Pulmonary artery endothelial cell (primary cell): ENCODE measurements at regions not wholly inside any gene's neighbourhood (a gene's known extent, or its start where the extent isn't known, plus 50 kb on each side); places are given as distances from the start of the nearest gene placed in this dataset.

Experiments used
- DNase-seq: peaks from one replicate; pipeline ENCODE4 v3.0.0-alpha.2; 2011; ENCODE audit warnings: low read depth, low spot score

DNA sequence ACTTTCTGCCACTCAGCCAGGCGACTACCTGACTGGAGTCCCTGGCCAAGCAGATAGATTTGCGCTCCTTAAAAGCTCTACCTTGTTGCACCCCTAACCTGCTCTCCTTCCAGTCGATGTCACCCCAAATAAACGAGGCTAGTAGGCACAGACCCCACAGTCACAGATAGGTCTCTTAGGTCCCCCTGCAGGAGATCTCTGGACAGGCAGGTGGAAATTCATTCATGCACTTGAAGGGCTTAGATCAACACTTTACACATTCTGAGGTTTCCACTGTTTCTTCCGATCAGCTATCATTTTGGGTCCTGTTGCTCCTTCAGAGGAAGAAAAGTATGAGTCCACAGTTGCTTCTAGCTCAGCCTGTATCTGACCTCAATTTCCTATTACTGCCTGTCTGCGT lies 272.6 kb upstream of the FMN2 start:
- no peak for DNase-seq

DNA sequence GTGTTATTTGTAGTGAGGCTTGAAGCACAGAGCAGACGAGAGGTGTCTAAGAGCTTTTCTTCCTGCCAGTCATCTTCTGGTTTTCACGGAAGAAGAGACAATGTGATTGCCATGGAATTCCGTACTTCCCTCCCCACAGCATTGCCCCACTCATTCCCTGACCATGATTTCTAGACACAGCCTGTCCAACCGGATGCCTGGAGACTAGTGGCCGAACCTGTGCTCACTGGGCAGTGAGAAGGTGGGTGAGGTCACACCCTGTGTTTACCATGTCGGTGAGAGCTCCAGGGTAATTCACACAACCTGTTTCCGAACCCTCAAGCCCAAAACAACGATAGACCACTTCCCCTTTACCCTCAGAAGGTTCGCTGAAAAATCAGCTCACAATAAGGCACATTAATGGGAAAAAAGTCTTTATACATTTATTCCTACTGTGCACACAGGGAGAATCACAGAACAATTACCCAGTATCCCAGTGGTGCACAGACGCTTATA lies 271.9 kb upstream of the FMN2 start:
- DNase-seq, result no peak

DNA sequence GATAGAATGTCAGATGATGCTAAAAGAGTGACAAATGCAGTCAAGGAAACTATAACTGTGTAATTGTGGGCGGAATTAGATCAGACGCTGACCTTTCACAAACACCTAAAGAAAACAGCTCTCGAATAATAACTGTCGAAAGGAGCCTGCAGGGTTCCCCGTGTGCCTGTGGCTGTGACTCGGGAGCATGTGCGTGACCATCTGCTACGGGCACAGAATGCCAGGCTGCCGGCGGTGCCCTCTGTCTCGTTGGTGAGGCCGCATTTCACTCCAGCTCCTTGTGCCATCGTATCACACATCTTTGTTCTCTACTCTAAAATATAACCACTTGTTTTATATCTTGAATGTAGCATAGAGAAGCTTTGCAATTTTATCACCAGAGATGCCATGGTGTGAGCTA lies 267.8 kb upstream of the FMN2 start:
- DNase-seq, result no peak

GRCh38 chr1:239826211-239826610 lies 265.5 kb upstream of the FMN2 start:
- DNase-seq, result no peak

- no peak for DNase-seq
Measured at GRCh38 chr1:239826736-239827135, 264.9 kb upstream of the FMN2 start.

GRCh38 chr1:239829535-239829934 lies 262.1 kb upstream of the FMN2 start:
- no peak for DNase-seq

- DNase-seq, result no peak
Measured at GRCh38 chr1:239831577-239832355, 259.9 kb upstream of the FMN2 start.

- no peak for DNase-seq
Measured at GRCh38 chr1:239833723-239834122, 258.0 kb upstream of the FMN2 start.

DNA sequence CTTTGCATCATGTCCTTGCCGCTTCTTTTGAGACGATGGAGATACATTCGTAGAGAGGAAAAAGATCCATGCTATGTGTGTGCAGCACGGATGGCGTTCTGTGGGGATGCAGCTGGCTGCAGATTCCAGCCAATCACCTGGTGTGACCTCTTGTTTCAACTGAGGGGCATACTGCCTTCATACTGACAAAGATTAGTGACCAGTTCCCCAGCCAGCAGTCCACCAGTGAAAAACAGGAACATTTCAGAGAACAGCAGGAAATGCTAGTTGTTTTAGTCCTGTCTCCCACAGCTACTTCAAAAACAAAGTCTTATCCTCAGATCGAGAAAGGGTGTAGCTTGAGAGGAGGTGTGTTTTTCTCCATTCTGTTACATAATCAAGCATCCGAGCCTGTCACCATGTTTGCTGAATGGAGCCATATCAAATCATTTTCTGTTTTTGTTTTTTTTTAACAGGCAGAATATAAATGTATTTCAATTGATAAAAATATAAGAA lies 255.7 kb upstream of the FMN2 start:
- DNase-seq, result no peak

DNA sequence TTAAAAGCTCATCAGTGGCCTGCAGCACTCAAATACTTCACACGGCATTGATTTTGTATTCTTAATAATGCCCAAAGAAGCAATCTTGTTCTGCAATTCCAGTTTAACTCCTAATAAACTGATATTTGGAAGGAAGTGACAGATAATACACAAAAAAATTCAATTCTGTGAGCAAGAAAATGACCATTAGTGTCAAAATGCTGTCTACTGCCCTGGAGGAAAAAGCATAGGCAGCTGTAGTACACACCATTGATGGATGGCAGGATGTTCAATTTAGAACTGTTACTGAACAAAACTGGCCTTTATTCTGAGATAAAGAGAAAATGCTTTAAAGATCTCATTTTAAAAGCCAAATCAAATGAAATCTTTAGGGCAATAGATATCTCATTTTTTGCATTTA lies 251.3 kb upstream of the FMN2 start:
- DNase-seq, result no peak

- DNase-seq, result no peak
Measured at GRCh38 chr1:239840790-239841189, 250.9 kb upstream of the FMN2 start.

GRCh38 chr1:239841631-239842030 lies 250.1 kb upstream of the FMN2 start:
- no peak for DNase-seq

- no peak for DNase-seq
Measured at GRCh38 chr1:239843541-239843940, 248.1 kb upstream of the FMN2 start.

GRCh38 chr1:239844833-239845232 lies 246.8 kb upstream of the FMN2 start:
- DNase-seq, result no peak

DNA sequence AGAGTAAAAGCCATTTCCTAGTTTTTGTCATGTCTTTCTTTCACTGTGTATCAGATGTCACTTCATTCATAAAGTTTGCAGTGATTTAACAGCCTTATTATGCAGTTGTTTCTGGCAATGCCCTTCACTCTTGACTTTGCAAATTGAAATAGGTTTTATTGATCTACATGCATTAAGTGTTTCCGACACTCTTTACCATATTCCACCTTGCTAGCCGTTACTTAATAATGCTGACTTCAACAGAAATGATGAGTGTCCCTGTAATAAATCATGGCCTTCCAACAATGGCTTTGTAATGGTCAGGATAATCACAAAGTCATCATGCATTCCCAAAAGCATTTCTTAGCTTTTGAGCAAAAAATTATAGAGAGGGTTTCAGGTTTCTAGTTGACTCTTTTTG lies 236.8 kb upstream of the FMN2 start:
- DNase-seq, result no peak

GRCh38 chr1:239856067-239856466 lies 235.6 kb upstream of the FMN2 start:
- no peak for DNase-seq

DNA sequence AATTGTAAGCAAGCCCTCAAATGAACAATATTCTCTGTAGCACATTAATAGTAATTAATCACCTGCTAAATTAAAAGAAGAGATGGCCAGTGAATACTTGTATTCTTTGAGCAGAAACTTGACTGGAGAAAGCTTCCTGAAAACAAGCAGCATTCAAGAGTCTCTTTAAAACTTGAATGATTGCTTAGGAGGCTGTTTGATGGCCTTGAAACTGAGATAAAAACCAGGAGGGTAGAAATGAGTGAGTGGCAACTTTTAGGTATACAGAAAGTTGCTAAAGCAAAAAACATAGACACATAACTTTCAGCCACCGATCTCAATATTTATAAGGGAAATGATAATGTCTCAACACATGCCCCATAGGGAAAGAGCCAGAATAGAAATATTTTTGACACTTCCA lies 234.8 kb upstream of the FMN2 start:
- no peak for DNase-seq

- no peak for DNase-seq
Measured at GRCh38 chr1:239858057-239858456, 233.6 kb upstream of the FMN2 start.

GRCh38 chr1:239858529-239858928 lies 233.2 kb upstream of the FMN2 start:
- no peak for DNase-seq

GRCh38 chr1:239861985-239862384 lies 229.7 kb upstream of the FMN2 start:
- no peak for DNase-seq

GRCh38 chr1:239868058-239868832 lies 223.4 kb upstream of the FMN2 start:
- DNase-seq, result no peak

DNA sequence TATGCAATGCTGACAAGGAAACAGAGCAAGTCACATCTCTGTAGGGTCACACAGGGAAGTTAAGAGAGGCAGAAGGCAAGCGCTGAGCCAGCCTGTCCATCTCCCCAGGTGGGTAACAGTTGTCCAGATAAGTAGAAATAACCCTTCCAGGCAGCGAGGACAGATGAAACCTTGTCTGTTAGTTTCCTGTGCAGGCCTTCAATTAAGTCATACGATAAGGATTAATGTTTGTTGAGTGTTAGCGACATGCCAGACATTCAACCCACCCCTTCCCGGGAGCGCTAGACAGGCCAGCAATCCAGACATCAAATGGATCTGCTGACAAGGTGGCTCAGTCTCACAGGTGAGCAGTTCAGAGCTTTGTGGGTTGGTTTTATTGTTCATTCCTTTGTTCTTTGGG lies 221.5 kb upstream of the FMN2 start:
- DNase-seq, result no peak

DNA sequence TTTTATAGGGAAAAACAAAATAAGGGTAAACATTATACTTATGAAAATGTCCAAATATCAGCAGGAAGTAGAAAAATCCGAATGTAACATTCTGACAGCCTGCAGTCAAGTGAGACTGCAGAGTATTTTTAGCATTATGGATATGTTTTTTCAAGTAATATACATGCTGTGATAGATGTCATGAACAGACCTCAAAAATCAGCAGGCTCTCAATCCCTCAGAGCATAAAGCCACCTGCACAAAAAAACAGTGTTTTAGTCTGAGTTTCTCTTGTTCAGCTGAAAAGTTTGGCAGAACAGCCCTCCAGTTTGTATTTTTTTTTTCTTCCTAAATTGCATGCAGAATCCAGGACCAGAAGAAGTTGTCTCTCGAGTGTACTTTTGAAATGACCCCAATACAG lies 219.1 kb upstream of the FMN2 start:
- DNase-seq, result no peak
